Sigmoid colon (tissue), 3 donors: ENCODE measurements at regions not wholly inside any gene's neighbourhood (a gene's known extent, or its start where the extent isn't known, plus 50 kb on each side); places are given as distances from the start of the nearest gene placed in this dataset.

Experiments used
- POLR2A ChIP-seq, 2 donors: fragments of 450-650 bp; IDR thresholded peaks; one replicate each; pipeline ENCODE4 v1.6.1; 2016; ENCODE audit warnings: antibody characterized with exemption in 2 of 2, mild to moderate bottlenecking in 2 of 2, moderate library complexity in 2 of 2
- TF ChIP-seq, protein P1 (sequence below), 4 experiments: fragments of 450-650 bp in 3 of 4; fragments of 200-600 bp in 1 of 4; IDR thresholded peaks; one replicate each; pipeline ENCODE4 v1.5.1; 2016 to 2019; ENCODE audit warnings: antibody characterized with exemption in 4 of 4, mild to moderate bottlenecking in 3 of 4, moderate library complexity in 2 of 4

GRCh38 chr10:21110358-21110757 is 213.2 kb upstream of the NEBL start:
- TF ChIP-seq, protein P1, sequence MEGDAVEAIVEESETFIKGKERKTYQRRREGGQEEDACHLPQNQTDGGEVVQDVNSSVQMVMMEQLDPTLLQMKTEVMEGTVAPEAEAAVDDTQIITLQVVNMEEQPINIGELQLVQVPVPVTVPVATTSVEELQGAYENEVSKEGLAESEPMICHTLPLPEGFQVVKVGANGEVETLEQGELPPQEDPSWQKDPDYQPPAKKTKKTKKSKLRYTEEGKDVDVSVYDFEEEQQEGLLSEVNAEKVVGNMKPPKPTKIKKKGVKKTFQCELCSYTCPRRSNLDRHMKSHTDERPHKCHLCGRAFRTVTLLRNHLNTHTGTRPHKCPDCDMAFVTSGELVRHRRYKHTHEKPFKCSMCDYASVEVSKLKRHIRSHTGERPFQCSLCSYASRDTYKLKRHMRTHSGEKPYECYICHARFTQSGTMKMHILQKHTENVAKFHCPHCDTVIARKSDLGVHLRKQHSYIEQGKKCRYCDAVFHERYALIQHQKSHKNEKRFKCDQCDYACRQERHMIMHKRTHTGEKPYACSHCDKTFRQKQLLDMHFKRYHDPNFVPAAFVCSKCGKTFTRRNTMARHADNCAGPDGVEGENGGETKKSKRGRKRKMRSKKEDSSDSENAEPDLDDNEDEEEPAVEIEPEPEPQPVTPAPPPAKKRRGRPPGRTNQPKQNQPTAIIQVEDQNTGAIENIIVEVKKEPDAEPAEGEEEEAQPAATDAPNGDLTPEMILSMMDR (IDR thresholded peaks at IDR 0.05) = no peak
- TF ChIP-seq POLR2A (IDR thresholded peaks at IDR 0.05) = no peak
